ENCODE measurements at regions not wholly inside any gene's neighbourhood (a gene's known extent, or its start where the extent isn't known, plus 50 kb on each side); places are given as distances from the start of the nearest gene placed in this dataset.

GRCh38 chr13:53269634-53270033 lies 241.0 kb downstream of the OLFM4 start:
- Mint-ChIP-seq H3K27ac (ENCODE audit: unreplicated experiment) (no peak overlapping the region), H3K36me3 (ENCODE audit: low read depth) (no peaks in the 10 kb centered on the region), H3K9me3 (ENCODE audit: low read depth) (peaks cover 18% of the 10 kb centered on the region), H3K4me1 (ENCODE audit: low read depth) (no peaks in the 10 kb centered on the region), H3K27me3 (ENCODE audit: low read depth) (no peaks in the 10 kb centered on the region), H3K4me3 (ENCODE audit: unreplicated experiment) (no peak overlapping the region)
- DNase-seq (ENCODE audit: low spot score) = no peak
- TF ChIP-seq CTCF (IDR thresholded peaks at IDR 0.05) = no peak

GRCh38 chr13:53272873-53273272 lies 244.3 kb downstream of the OLFM4 start:
- TF ChIP-seq CTCF (IDR thresholded peaks at IDR 0.05) = no peak
- no peak for DNase-seq (ENCODE audit: low spot score)
- Mint-ChIP-seq H3K4me3 (ENCODE audit: unreplicated experiment) (no peak overlapping the region), H3K4me1 (ENCODE audit: low read depth) (no peaks in the 10 kb centered on the region), H3K27ac (ENCODE audit: unreplicated experiment) (no peak overlapping the region), H3K36me3 (ENCODE audit: low read depth) (no peaks in the 10 kb centered on the region), H3K9me3 (ENCODE audit: low read depth) (peaks cover 14% of the 10 kb centered on the region), H3K27me3 (ENCODE audit: low read depth) (peaks cover 2% of the 10 kb centered on the region)

- Mint-ChIP-seq H3K27ac (ENCODE audit: unreplicated experiment) (no peak overlapping the region), H3K27me3 (ENCODE audit: low read depth) (peaks cover 2% of the 10 kb centered on the region), H3K4me1 (ENCODE audit: low read depth) (no peaks in the 10 kb centered on the region), H3K36me3 (ENCODE audit: low read depth) (no peaks in the 10 kb centered on the region), H3K9me3 (ENCODE audit: low read depth) (peaks cover 9% of the 10 kb centered on the region), H3K4me3 (ENCODE audit: unreplicated experiment) (no peak overlapping the region)
- DNase-seq (ENCODE audit: low spot score) = no peak
- TF ChIP-seq CTCF (IDR thresholded peaks at IDR 0.05) = no peak
Observed at GRCh38 chr13:53276265-53276664, 247.7 kb downstream of the OLFM4 start.

GRCh38 chr13:53281677-53282076 lies 253.1 kb downstream of the OLFM4 start:
- Mint-ChIP-seq H3K4me1 (ENCODE audit: low read depth) (no peaks in the 10 kb centered on the region), H3K4me3 (ENCODE audit: unreplicated experiment) (no peak overlapping the region), H3K27me3 (ENCODE audit: low read depth) (no peaks in the 10 kb centered on the region)

GRCh38 chr13:53285896-53286430 lies 257.4 kb downstream of the OLFM4 start:
- no peak for DNase-seq (ENCODE audit: low spot score)
- Mint-ChIP-seq H3K36me3 (ENCODE audit: low read depth) (no peaks in the 10 kb centered on the region), H3K4me1 (ENCODE audit: low read depth) (no peaks in the 10 kb centered on the region), H3K4me3 (ENCODE audit: unreplicated experiment) (no peak overlapping the region), H3K27ac (ENCODE audit: unreplicated experiment) (no peak overlapping the region), H3K9me3 (ENCODE audit: low read depth) (peaks cover 1% of the 10 kb centered on the region), H3K27me3 (ENCODE audit: low read depth) (no peaks in the 10 kb centered on the region)
- TF ChIP-seq CTCF (IDR thresholded peaks at IDR 0.05) = no peak

More at GRCh38 chr13:53281677-53282076, 253.1 kb downstream of the OLFM4 start:
- no peak for DNase-seq (ENCODE audit: low spot score)
- Mint-ChIP-seq H3K27ac (ENCODE audit: unreplicated experiment) (no peak overlapping the region), H3K9me3 (ENCODE audit: low read depth) (peaks cover 9% of the 10 kb centered on the region), H3K36me3 (ENCODE audit: low read depth) (no peaks in the 10 kb centered on the region)
- no peak for TF ChIP-seq CTCF (IDR thresholded peaks at IDR 0.05)

Measured in chondrocyte (in vitro differentiated cells).